ENCODE measurements at regions not wholly inside any gene's neighbourhood (a gene's known extent, or its start where the extent isn't known, plus 50 kb on each side); places are given as distances from the start of the nearest gene placed in this dataset.

GRCh38 chr4:36785973-36786372, 458.6 kb upstream of the NWD2 start:
- no peak for DNase-seq (ENCODE audit: extremely low read depth in 1 of 2, low read depth in 1 of 2)

GRCh38 chr4:36786519-36786918, 458.0 kb upstream of the NWD2 start:
- DNase-seq (ENCODE audit: extremely low read depth in 1 of 2, low read depth in 1 of 2), result no peak

GRCh38 chr4:36794716-36795115, 449.8 kb upstream of the NWD2 start:
- no peak for DNase-seq (ENCODE audit: extremely low read depth in 1 of 2, low read depth in 1 of 2)

GRCh38 chr4:36812149-36812548, 432.4 kb upstream of the NWD2 start:
- no peak for DNase-seq (ENCODE audit: extremely low read depth in 1 of 2, low read depth in 1 of 2)

GRCh38 chr4:36815536-36815935, 429.0 kb upstream of the NWD2 start:
- DNase-seq (ENCODE audit: extremely low read depth in 1 of 2, low read depth in 1 of 2), result no peak

GRCh38 chr4:36823199-36823967, 421.2 kb upstream of the NWD2 start:
- DNase-seq (ENCODE audit: extremely low read depth in 1 of 2, low read depth in 1 of 2), result no peak

GRCh38 chr4:36824682-36825081, 419.9 kb upstream of the NWD2 start:
- no peak for DNase-seq (ENCODE audit: extremely low read depth in 1 of 2, low read depth in 1 of 2)

GRCh38 chr4:36835246-36835645, 409.3 kb upstream of the NWD2 start:
- DNase-seq (ENCODE audit: extremely low read depth in 1 of 2, low read depth in 1 of 2), result no peak

- DNase-seq (ENCODE audit: extremely low read depth in 1 of 2, low read depth in 1 of 2), result no peak
Measured at GRCh38 chr4:36841583-36842326, 402.8 kb upstream of the NWD2 start.

- no peak for DNase-seq (ENCODE audit: extremely low read depth in 1 of 2, low read depth in 1 of 2)
Measured at GRCh38 chr4:36844448-36844847, 400.1 kb upstream of the NWD2 start.

GRCh38 chr4:36852856-36853255, 391.7 kb upstream of the NWD2 start:
- DNase-seq (ENCODE audit: extremely low read depth in 1 of 2, low read depth in 1 of 2), result no peak

GRCh38 chr4:36854554-36854953, 390.0 kb upstream of the NWD2 start:
- DNase-seq (ENCODE audit: extremely low read depth in 1 of 2, low read depth in 1 of 2), result no peak

- no peak for DNase-seq (ENCODE audit: extremely low read depth in 1 of 2, low read depth in 1 of 2)
Measured at GRCh38 chr4:36863601-36864000, 380.9 kb upstream of the NWD2 start.

- DNase-seq (ENCODE audit: extremely low read depth in 1 of 2, low read depth in 1 of 2), result no peak
Measured at GRCh38 chr4:36870121-36870520, 374.4 kb upstream of the NWD2 start.

- no peak for DNase-seq (ENCODE audit: extremely low read depth in 1 of 2, low read depth in 1 of 2)
Measured at GRCh38 chr4:36872679-36873078, 371.9 kb upstream of the NWD2 start.

- no peak for DNase-seq (ENCODE audit: extremely low read depth in 1 of 2, low read depth in 1 of 2)
Measured at GRCh38 chr4:36884151-36884550, 360.4 kb upstream of the NWD2 start.

- no peak for DNase-seq (ENCODE audit: extremely low read depth in 1 of 2, low read depth in 1 of 2)
Measured at GRCh38 chr4:36891971-36892370, 352.6 kb upstream of the NWD2 start.

GRCh38 chr4:36900446-36900987, 344.0 kb upstream of the NWD2 start:
- no peak for DNase-seq (ENCODE audit: extremely low read depth in 1 of 2, low read depth in 1 of 2)

GRCh38 chr4:36904823-36905222, 339.7 kb upstream of the NWD2 start:
- DNase-seq (ENCODE audit: extremely low read depth in 1 of 2, low read depth in 1 of 2), result no peak

GRCh38 chr4:36914106-36914505, 330.4 kb upstream of the NWD2 start:
- DNase-seq (ENCODE audit: extremely low read depth in 1 of 2, low read depth in 1 of 2), result no peak

GRCh38 chr4:36915717-36916116, 328.8 kb upstream of the NWD2 start:
- DNase-seq (ENCODE audit: extremely low read depth in 1 of 2, low read depth in 1 of 2), result no peak

- no peak for DNase-seq (ENCODE audit: extremely low read depth in 1 of 2, low read depth in 1 of 2)
Measured at GRCh38 chr4:36917413-36917812, 327.1 kb upstream of the NWD2 start.

Data from activated CD8-positive, alpha-beta memory T cell treated with anti-CD3 and anti-CD28 coated beads for 1 hour (primary cell).